K562 (cell line): ENCODE measurements at regions not wholly inside any gene's neighbourhood (a gene's known extent, or its start where the extent isn't known, plus 50 kb on each side); places are given as distances from the start of the nearest gene placed in this dataset.

Experiments
- ATAC-seq: fragments of 200-7000 bp; cut with Tn5 transposase; 3 replicates; pipeline ENCODE4 v1.9.1; 2020; ENCODE audit warnings: moderate library complexity
- BruUV-seq: library from RNA; stranded (reverse); fragments of 400-500 nt; replicated peaks from 2 replicates; lab custom pipeline; 2021; lab: Mats Ljungman, UMichigan
- CTCF ChIA-PET: fragments of 300-600 bp; formaldehyde crosslinking; extraction: SDS; loops from one replicate; lab custom pipeline; 2021; ENCODE audit warnings: low intra/inter-chr PET ratio; lab: Yijun Ruan, JAX
- POLR2A ChIA-PET: fragments of 300-600, 350-650 bp; sonication (Branson Sonifier 250); formaldehyde crosslinking; extraction: SDS; loops from one replicate; lab custom pipeline; 2021; ENCODE audit warnings: antibody characterized with exemption, inconsistent platforms; lab: Yijun Ruan, JAX
- DNase-seq, 4 experiments: peaks; one replicate each; pipeline versions ENCODE4 v3.0.0 to v3.0.0-alpha.2; 2011 to 2018; ENCODE audit warnings: low spot score in 3 of 4, mixed read lengths in 3 of 4; ENCODE audit errors: extremely low read depth in 1 of 4
- FAIRE-seq: peaks from 2 replicates; lab custom pipeline; 2011; peaks lifted over from hg19 to GRCh38; lab: Jason Lieb, UNC
- H2AFZ ChIP-seq: 2 replicates; pipeline ENCODE4 v1.6.0; 2011; ENCODE audit warnings: low read depth, low read length, control low read depth, inconsistent platforms
- H3K27ac ChIP-seq: fragments of 200-600 bp; 3 replicates; pipeline ENCODE4 v1.8.0; 2011; ENCODE audit warnings: low read depth, mild to moderate bottlenecking, control low read depth, inconsistent platforms, low read length, moderate library complexity, mixed read lengths; ENCODE audit errors: extremely low read depth
- H3K27me3 ChIP-seq, 2 experiments: fragments of 300-600 bp in 1 of 2; 2 replicates in 1 of 2; 3 replicates in 1 of 2; pipeline versions ENCODE4 v1.6.0 to v1.8.0; 2011; ENCODE audit warnings: inconsistent platforms in 2 of 2, low read length in 2 of 2, mild to moderate bottlenecking in 1 of 2, mixed read lengths in 1 of 2, moderate library complexity in 1 of 2; ENCODE audit not compliant: control insufficient read depth in 2 of 2, insufficient read depth in 2 of 2
- H3K36me3 ChIP-seq: fragments of 300-600 bp; 3 replicates; pipeline ENCODE4 v1.8.0; 2011; ENCODE audit warnings: mild to moderate bottlenecking, low read length, inconsistent platforms; ENCODE audit not compliant: control insufficient read depth, insufficient read depth
- H3K4me1 ChIP-seq, 2 experiments: fragments of 200-600 bp in 1 of 2; replicated peaks in 1 of 2; 2 replicates in 1 of 2; 3 replicates in 1 of 2; pipeline versions ENCODE4 v1.5.1 to v1.8.0; 2011; ENCODE audit warnings: inconsistent platforms in 2 of 2, low read length in 2 of 2, mild to moderate bottlenecking in 1 of 2, mixed read lengths in 1 of 2, moderate library complexity in 1 of 2; ENCODE audit not compliant: control insufficient read depth in 2 of 2, insufficient read depth in 2 of 2
- H3K4me2 ChIP-seq: 2 replicates; pipeline ENCODE4 v1.6.1; 2011; ENCODE audit warnings: low read length, control low read depth, inconsistent platforms, mixed read lengths; ENCODE audit not compliant: insufficient read depth
- H3K4me3 ChIP-seq: fragments of 200-600 bp; sonication (generic), shearing (Covaris generic); 2 replicates; pipeline ENCODE4 v1.5.1; 2016; ENCODE audit warnings: control low read depth, inconsistent platforms
- H3K79me2 ChIP-seq: fragments of 200-600 bp; 3 replicates; pipeline ENCODE4 v1.8.0; 2011; ENCODE audit warnings: low read length, inconsistent platforms; ENCODE audit not compliant: control insufficient read depth, insufficient read depth
- H3K9ac ChIP-seq, 2 experiments: 2 replicates each; pipeline versions ENCODE4 v1.6.0 to v1.6.1; 2011; ENCODE audit warnings: low read depth in 2 of 2, low read length in 2 of 2, control low read depth in 1 of 2, inconsistent platforms in 1 of 2, mild to moderate bottlenecking in 1 of 2, mixed read lengths in 1 of 2; ENCODE audit not compliant: insufficient read depth in 1 of 2
- H3K9me1 ChIP-seq: one replicate; pipeline ENCODE4 v1.6.0; 2011; ENCODE audit warnings: inconsistent platforms, mild to moderate bottlenecking, low read length, moderate library complexity; ENCODE audit not compliant: control insufficient read depth, insufficient read depth
- H3K9me3 ChIP-seq: replicated peaks from 2 replicates; pipeline ENCODE4 v1.5.1; 2011; ENCODE audit warnings: low read depth, low read length, inconsistent platforms; ENCODE audit not compliant: control insufficient read depth, insufficient read depth
- H4K20me1 ChIP-seq: replicated peaks from 2 replicates; pipeline ENCODE4 v1.6.1; 2011; ENCODE audit warnings: low read length, inconsistent platforms, mixed read lengths; ENCODE audit not compliant: control insufficient read depth, insufficient read depth
- BACH1 ChIP-seq: fragments of 200-800 bp; sonication (Bioruptor generic); IDR thresholded peaks from 2 replicates; pipeline ENCODE4 v1.6.1; 2016; ENCODE audit warnings: missing genetic modification characterization, missing compliant biosample characterization
- CBX2 ChIP-seq: fragments of 200-600 bp; sonication (generic); IDR thresholded peaks from one replicate; pipeline ENCODE4 v1.6.1; 2012; ENCODE audit warnings: mild to moderate bottlenecking, low read length, inconsistent platforms; ENCODE audit not compliant: insufficient read depth, poor library complexity, severe bottlenecking
- CEBPB ChIP-seq: fragments of 450-650 bp; IDR thresholded peaks from 2 replicates; pipeline ENCODE4 v1.6.1; 2016; ENCODE audit warnings: missing genetic modification characterization, missing compliant biosample characterization
- CEBPG ChIP-seq, 3 experiments: fragments of 200-800 bp in 1 of 3; sonication (Bioruptor generic) in 1 of 3; sonication (generic) in 1 of 3; formaldehyde crosslinking in 1 of 3; IDR thresholded peaks in 2 of 3; conservative IDR thresholded peaks in 1 of 3; 2 replicates each; pipeline versions ENCODE4 v1.6.1 to v1.8.0; 2016 to 2022; ENCODE audit warnings: missing compliant biosample characterization in 2 of 3, missing genetic modification characterization in 2 of 3, mild to moderate bottlenecking in 1 of 3, missing genetic modification reagents in 1 of 3
- CHCHD3 ChIP-seq: fragments of 250-450 bp; sonication (Bioruptor Pico); IDR thresholded peaks from 2 replicates; pipeline ENCODE4 v2.1.2; 2022; ENCODE audit warnings: mild to moderate bottlenecking
- LCOR ChIP-seq: sonication (generic); formaldehyde crosslinking; IDR thresholded peaks from 2 replicates; pipeline ENCODE4 v1.8.0; 2022; ENCODE audit warnings: mild to moderate bottlenecking, missing genetic modification reagents
- MBD2 ChIP-seq: sonication (generic); IDR thresholded peaks from 2 replicates; pipeline ENCODE4 v1.6.1; 2016; ENCODE audit warnings: low read depth, borderline replicate concordance
- MECOM ChIP-seq: fragments of 250-450 bp; sonication (Bioruptor Pico); IDR thresholded peaks from 2 replicates; pipeline ENCODE4 v1.8.0; 2022; ENCODE audit warnings: inconsistent platforms
- PHB2 ChIP-seq: fragments of 450-650 bp; IDR thresholded peaks from 2 replicates; pipeline ENCODE4 v1.6.1; 2017; ENCODE audit warnings: low read depth
- SMARCA5 ChIP-seq: fragments of 450-650 bp; IDR thresholded peaks from 2 replicates; pipeline ENCODE4 v1.6.1; 2016
- TARDBP ChIP-seq: fragments of 450-650 bp; IDR thresholded peaks from 2 replicates; pipeline ENCODE4 v1.6.1; 2016
- TGIF2 ChIP-seq: sonication (generic); formaldehyde crosslinking; IDR thresholded peaks from 2 replicates; pipeline ENCODE4 v1.8.1; 2022; ENCODE audit warnings: mild to moderate bottlenecking, missing genetic modification reagents, moderate library complexity
- YY1 ChIP-seq, 3 experiments: IDR thresholded peaks; 2 replicates each; pipeline ENCODE4 v1.6.1; 2011; ENCODE audit warnings: low read length in 2 of 3, mild to moderate bottlenecking in 2 of 3, moderate library complexity in 2 of 3, borderline replicate concordance in 1 of 3, control low read depth in 1 of 3, low read depth in 1 of 3; ENCODE audit not compliant: insufficient read depth in 3 of 3, insufficient replicate concordance in 2 of 3, control insufficient read depth in 1 of 3, insufficient read length in 1 of 3; ENCODE audit errors: extremely low read depth in 1 of 3
- ZBTB17 ChIP-seq: fragments of 450-650 bp; formaldehyde crosslinking; IDR thresholded peaks from 2 replicates; pipeline ENCODE4 v1.4.0; 2020; ENCODE audit warnings: mild to moderate bottlenecking
- ZFP1 ChIP-seq: fragments of 450-650 bp; formaldehyde crosslinking; IDR thresholded peaks from 2 replicates; pipeline ENCODE4 v1.4.0; 2020; ENCODE audit warnings: mild to moderate bottlenecking, mixed read lengths
- ZNF133 ChIP-seq: fragments of 250-450 bp; sonication (Bioruptor Pico); IDR thresholded peaks from 2 replicates; pipeline ENCODE4 v1.4.0; 2020; ENCODE audit warnings: mild to moderate bottlenecking
- ZNF197 ChIP-seq: fragments of 200-800 bp; sonication (Bioruptor generic); IDR thresholded peaks from 2 replicates; pipeline ENCODE4 v1.6.1; 2016; ENCODE audit warnings: low read depth, missing genetic modification characterization, missing compliant biosample characterization
- ZNF217 ChIP-seq: sonication (generic); formaldehyde crosslinking; IDR thresholded peaks from 2 replicates; pipeline ENCODE4 v1.8.0; 2022; ENCODE audit warnings: mild to moderate bottlenecking, missing genetic modification reagents
- ZNF444 ChIP-seq: fragments of 250-450 bp; sonication (Bioruptor Pico); IDR thresholded peaks from 2 replicates; pipeline ENCODE4 v1.4.0; 2020; ENCODE audit warnings: mild to moderate bottlenecking, moderate library complexity
- ZNF668 ChIP-seq: fragments of 250-450 bp; sonication (Bioruptor Pico); IDR thresholded peaks from 2 replicates; pipeline ENCODE4 v1.8.0; 2022; ENCODE audit warnings: mild to moderate bottlenecking, inconsistent platforms
- ZNF766 ChIP-seq: fragments of 200-800 bp; sonication (Bioruptor generic); conservative IDR thresholded peaks from 2 replicates; pipeline ENCODE4 v1.6.1; 2016; ENCODE audit warnings: missing genetic modification characterization, missing compliant biosample characterization
- ZNF79 ChIP-seq: fragments of 250-450 bp; sonication (Bioruptor Pico); IDR thresholded peaks from 2 replicates; pipeline ENCODE4 v1.4.0; 2020; ENCODE audit warnings: low read depth, mild to moderate bottlenecking, moderate library complexity
- WGBS: fragments of 100-300 bp; shearing (Covaris generic); methylation state at CpG from one replicate; pipeline ENCODE4 v1.1.6; 2016; ENCODE audit warnings: low coverage, mixed read lengths; ENCODE audit not compliant: insufficient coverage; ENCODE audit errors: missing lambda C conversion rate; 5-methylcytosine and 5-hydroxymethylcytosine counted together
- in situ Hi-C: fragments of 300-500 bp; cut with MboI; formaldehyde crosslinking; loops from 4 replicates; pipeline ENCODE4 v1.15.0; 2018; ENCODE audit warnings: inconsistent platforms, mixed read lengths
- intact Hi-C: fragments of 100-400 bp; cut with micrococcal nuclease; formaldehyde crosslinking; loops from 2 replicates; pipeline ENCODE4 v1.14.2; 2022
- TF ChIP-seq, protein P1 (sequence below): sonication (generic); formaldehyde crosslinking; IDR thresholded peaks from 2 replicates; pipeline ENCODE4 v1.9.0; 2022; ENCODE audit warnings: mild to moderate bottlenecking, missing genetic modification reagents

DNA sequence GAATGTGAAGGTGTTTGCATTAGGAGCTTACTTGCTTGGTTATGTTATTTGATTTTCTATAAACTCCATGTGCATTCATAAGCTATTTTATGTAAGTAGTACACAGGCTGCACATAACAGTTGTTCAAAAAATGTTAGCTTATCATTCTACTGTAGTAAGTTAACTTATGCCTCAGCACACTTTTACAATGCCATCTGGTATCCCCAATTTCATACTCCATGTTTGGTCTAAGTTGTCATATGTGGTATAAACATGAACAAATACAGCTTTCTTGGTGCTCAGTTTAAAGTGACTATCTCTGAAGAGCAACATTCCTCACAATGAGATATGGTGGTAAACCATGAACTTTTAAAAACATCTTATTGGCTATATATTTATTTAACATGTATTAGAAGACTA, 104.3 kb upstream of the LEF1 start (continued):
- TF ChIP-seq YY1 (IDR thresholded peaks at IDR 0.05; ENCODE audit: borderline replicate concordance in 1 of 3, control insufficient read depth in 1 of 3, extremely low read depth in 1 of 3, insufficient read depth in 3 of 3, insufficient read length in 1 of 3, insufficient replicate concordance in 2 of 3, low read depth in 1 of 3, low read length in 2 of 3) (no peak), ZBTB17 (CRISPR knock-in tag) (no peak), ZNF133 (CRISPR knock-in tag) (no peak)

DNA sequence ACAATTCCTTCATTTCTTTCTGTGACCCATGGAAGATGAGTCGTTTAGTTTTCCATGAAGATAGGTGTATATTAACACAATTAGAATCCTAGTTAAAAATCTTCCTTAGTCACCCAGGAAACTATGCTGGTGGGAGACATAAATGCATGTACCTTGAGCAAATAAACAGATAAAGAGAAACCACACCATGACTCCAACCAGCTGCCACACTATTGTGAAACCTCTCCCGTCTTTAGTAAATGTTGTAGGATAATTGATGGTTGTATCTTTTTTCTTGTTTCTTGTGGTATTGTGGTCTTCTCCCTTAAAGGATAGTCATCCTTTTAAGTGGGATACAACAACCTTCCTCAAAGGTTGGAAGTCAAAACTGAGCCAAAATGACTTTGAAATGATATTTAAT, 103.8 kb upstream of the LEF1 start:
- FAIRE-seq (no peak), ATAC-seq (no peak; the same call in 2 of the 3 replicates), DNase-seq (peak in 1 of 4 experiments; percentile 9)
- no peaks in the 10 kb centered on the region for H3K36me3 ChIP-seq
- no peak overlapping the region for H3K4me2 ChIP-seq
- 5% methylated on average over 2 of the region's 2 CpGs for whole genome bisulfite sequencing
- H3K27me3 ChIP-seq: no peaks in the 10 kb centered on the region
- H3K9me1 ChIP-seq: no peaks in the 10 kb centered on the region
- no peaks in the 10 kb centered on the region for H4K20me1 ChIP-seq
- no peak overlapping the region for H3K9ac ChIP-seq
- no peaks in the 10 kb centered on the region for H3K79me2 ChIP-seq
- peaks cover 0 to 4% of the 10 kb centered on the region in 2 experiments; a peak in 1 of 5 replicates for H3K4me1 ChIP-seq
- TF ChIP-seq TGIF2 (CRISPR knock-in tag) (no peak), ZNF766 (0 out of 2 replicates have a peak, but pooled peaks have one; percentile 32), BACH1 (peak; percentile 32; the same call in 1 of the 2 replicates), ZNF197 (no peak), SMARCA5 (no peak), MBD2 (no peak), CBX2 (no peak), TARDBP (no peak), ZFP1 (no peak), MECOM (CRISPR knock-in tag) (no peak), PHB2 (no peak), ZNF79 (no peak), ZNF444 (CRISPR knock-in tag) (no peak), CEBPB (tag) (peak; percentile 86), ZNF217 (no peak), ZNF668 (CRISPR knock-in tag) (no peak), CHCHD3 (CRISPR knock-in tag) (no peak), LCOR (no peak), CEBPG (CRISPR knock-in tag; IDR thresholded peaks at IDR 0.05) (no peak), CEBPG (tag; conservative IDR thresholded peaks at IDR 0.05 in 1 of 2, IDR thresholded peaks at IDR 0.05 in 1 of 2) (peak; percentile 70 to 80)
- TF ChIP-seq, protein P1, sequence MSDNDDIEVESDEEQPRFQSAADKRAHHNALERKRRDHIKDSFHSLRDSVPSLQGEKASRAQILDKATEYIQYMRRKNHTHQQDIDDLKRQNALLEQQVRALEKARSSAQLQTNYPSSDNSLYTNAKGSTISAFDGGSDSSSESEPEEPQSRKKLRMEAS (CRISPR knock-in tag): no peak
- ChIA-PET POLR2A (interaction anchor here (0.7 kb wide), 1 partner anchor 12 kb away, joined by 3 read pairs; no protein-coding TSS in a partner anchor), CTCF (no interaction called here)
- no peak overlapping the region for H3K4me3 ChIP-seq
- no TSS peak for BruUV-seq
- in situ Hi-C loops: no loop called here
- no peak overlapping the region for H3K27ac ChIP-seq
- intact Hi-C loops: no loop called here
- H2AFZ ChIP-seq: no peak overlapping the region
- no peaks in the 10 kb centered on the region for H3K9me3 ChIP-seq
